ENCODE measurements at regions not wholly inside any gene's neighbourhood (a gene's known extent, or its start where the extent isn't known, plus 50 kb on each side); places are given as distances from the start of the nearest gene placed in this dataset.
"Not testable (repeated sequence)": the region's sequence is repeated elsewhere in the genome, so short reads cannot be mapped to it uniquely, and the experiment has no call there.

DNA sequence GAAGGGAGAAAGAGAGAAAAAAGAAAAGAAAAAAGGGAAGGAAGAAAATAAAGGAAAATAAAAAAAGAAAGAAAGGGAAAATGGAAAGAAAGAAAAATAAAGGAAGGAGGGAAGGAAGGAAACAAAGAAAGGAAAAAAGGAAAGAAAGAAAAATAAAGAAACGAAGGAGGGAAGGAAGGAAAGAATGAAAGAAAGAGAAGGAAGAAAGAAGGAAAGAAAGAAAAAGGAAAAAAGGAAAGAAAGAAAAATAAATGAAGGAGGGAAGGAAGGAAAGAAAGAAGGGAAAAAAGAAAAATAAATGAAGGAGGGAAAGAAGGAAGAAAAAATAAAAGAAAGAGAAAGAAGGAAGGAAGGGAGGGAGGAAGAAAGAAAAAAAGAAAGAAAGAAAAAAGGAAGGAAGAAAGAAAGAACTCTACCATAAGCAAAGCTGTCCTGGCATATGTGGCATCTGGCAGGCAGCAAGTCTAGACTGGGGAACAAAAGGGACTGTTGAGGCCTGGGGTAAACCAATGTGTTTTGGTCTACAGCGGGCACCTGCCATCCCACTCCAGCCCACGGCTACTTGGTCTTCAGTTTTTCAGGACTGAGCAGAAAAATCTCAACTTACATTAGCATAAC is 86.9 kb downstream of the TFAP2C start:
- no peak overlapping the region for H3K4me3 Mint-ChIP-seq
- H3K4me1 Mint-ChIP-seq, result no peaks in the 10 kb centered on the region
- no peak overlapping the region for H3K27ac Mint-ChIP-seq
- H3K36me3 Mint-ChIP-seq, result no peaks in the 10 kb centered on the region
- DNase-seq, result no peak
- no peaks in the 10 kb centered on the region for H3K9me3 Mint-ChIP-seq
- peaks cover 6% of the 10 kb centered on the region for H3K27me3 Mint-ChIP-seq

DNA sequence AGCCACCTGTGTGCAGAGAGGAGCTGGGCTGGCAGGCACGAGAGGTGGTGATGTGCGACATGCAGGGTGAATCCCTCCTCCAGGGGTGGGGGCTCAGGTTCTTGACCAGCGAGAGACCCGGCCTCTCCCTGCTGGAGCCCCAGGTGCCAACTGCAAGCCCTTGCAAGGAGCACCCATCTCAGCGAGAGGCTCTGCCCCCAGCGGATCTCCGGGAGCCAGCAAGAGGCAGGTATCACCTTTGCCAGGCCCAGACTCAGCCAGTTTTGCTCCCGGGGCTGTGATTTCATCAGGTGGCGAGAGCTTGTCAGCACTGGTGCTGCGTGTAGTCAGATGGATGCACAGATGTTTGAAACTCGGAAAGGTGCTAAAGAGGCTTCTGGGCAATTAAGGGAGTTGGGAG is 87.7 kb downstream of the TFAP2C start:
- Mint-ChIP-seq H3K27me3 (peaks cover under 1% of the 10 kb centered on the region), H3K9me3 (no peaks in the 10 kb centered on the region), H3K36me3 (no peaks in the 10 kb centered on the region), H3K27ac (no peak overlapping the region), H3K4me3 (no peak overlapping the region), H3K4me1 (no peaks in the 10 kb centered on the region)
- no peak for DNase-seq

DNA sequence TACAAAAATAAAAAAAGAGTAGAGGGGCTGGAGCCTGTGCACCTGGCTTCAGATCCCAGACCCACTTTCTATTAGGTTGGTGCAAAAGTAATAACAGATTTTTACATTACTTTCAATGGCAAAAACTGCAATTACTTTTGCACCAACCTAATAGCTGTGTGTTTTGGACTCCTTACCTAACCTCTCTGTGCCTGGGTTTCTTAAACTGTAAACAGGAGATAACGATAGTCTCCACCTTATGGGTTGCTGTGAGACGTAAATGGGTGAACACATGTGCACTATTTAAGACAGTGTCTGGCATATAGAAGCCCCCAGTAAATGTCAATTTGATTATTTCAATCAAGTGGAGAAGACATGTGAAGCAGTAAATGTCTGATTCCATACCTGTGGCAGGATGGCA is 89.7 kb downstream of the TFAP2C start:
- no peaks in the 10 kb centered on the region for H3K9me3 Mint-ChIP-seq
- DNase-seq, result no peak
- H3K4me1 Mint-ChIP-seq, result no peaks in the 10 kb centered on the region
- H3K27ac Mint-ChIP-seq, result no peak overlapping the region
- H3K27me3 Mint-ChIP-seq, result no peaks in the 10 kb centered on the region
- no peaks in the 10 kb centered on the region for H3K36me3 Mint-ChIP-seq
- H3K4me3 Mint-ChIP-seq, result no peak overlapping the region

DNA sequence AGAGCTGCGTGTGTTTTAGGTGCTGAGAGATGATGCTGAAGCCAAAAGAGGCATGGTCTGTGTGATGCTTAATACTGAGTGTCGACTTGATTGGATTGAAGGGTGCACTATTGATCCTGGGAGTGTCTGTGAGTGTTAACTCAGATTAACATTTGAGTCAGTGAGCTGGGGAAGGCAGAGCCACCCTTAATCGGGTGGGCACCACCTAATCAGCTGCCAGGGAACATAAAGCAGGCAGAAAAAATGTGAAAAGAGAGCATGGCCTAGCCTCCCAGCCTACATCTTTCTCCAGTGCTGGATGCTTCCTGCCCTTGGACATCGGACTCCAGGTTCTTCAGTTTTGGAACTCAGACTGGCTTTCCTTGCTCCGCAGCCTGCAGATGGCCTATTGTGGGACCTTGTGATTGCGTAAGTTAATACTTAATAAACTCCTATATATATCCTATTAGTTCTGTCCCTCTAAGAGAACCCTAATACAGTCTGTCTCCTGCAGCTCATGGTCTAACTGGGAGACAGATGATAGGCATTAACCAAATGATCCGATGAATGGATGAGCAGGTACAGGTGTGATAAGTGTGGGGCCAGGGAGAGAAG is 91.6 kb downstream of the TFAP2C start:
- peaks cover 3% of the 10 kb centered on the region for H3K27me3 Mint-ChIP-seq
- H3K27ac Mint-ChIP-seq, result no peak overlapping the region
- no peaks in the 10 kb centered on the region for H3K9me3 Mint-ChIP-seq
- no peak overlapping the region for H3K4me3 Mint-ChIP-seq
- no peaks in the 10 kb centered on the region for H3K36me3 Mint-ChIP-seq
- DNase-seq, result no peak
- no peaks in the 10 kb centered on the region for H3K4me1 Mint-ChIP-seq

DNA sequence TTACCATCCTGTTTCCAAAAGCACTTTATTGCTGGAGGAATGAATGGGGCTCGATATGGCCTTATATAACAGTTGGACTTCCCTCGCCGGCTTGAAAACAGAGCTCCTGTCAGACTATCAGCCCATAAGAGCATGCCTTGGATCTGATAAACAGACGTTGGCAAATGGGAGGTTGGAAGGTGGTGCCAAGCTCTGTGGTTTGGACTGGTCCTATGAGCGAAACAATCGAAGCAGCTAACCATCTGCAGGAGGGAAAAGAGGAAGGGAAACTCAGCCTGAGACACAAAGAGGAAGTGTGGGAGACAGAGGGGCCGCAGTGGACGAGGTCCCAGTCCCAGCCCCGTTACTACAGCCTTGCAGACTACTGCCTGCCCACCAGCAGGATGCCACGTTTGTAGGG is 92.9 kb downstream of the TFAP2C start:
- no peak for DNase-seq
- H3K27ac Mint-ChIP-seq, result no peak overlapping the region
- H3K4me3 Mint-ChIP-seq, result no peak overlapping the region
- no peaks in the 10 kb centered on the region for H3K4me1 Mint-ChIP-seq
- H3K9me3 Mint-ChIP-seq, result no peaks in the 10 kb centered on the region
- H3K36me3 Mint-ChIP-seq, result no peaks in the 10 kb centered on the region
- peaks cover 3% of the 10 kb centered on the region for H3K27me3 Mint-ChIP-seq

DNA sequence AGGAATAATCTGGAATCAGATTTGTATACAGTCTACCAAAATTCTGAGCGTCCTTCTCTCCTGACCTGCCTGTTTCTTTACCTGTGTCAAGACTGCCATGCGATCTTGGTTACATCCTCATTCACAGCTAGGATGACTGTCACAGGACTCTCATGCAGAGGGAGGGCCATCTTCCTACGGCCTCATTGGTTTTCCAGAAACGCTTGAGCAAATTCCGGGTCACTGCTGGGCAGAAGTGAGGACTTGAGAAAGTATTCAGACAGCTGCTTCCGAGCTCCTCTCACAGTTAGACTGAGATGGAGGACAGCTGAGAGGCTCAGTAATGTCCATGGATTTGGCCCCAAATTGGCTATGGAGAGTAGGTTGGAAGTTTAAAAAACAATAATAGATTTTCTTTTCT is 94.2 kb downstream of the TFAP2C start:
- Mint-ChIP-seq H3K36me3 (no peaks in the 10 kb centered on the region), H3K4me1 (no peaks in the 10 kb centered on the region), H3K27ac (no peak overlapping the region), H3K4me3 (no peak overlapping the region), H3K27me3 (peaks cover 3% of the 10 kb centered on the region), H3K9me3 (no peaks in the 10 kb centered on the region)
- no peak for DNase-seq

DNA sequence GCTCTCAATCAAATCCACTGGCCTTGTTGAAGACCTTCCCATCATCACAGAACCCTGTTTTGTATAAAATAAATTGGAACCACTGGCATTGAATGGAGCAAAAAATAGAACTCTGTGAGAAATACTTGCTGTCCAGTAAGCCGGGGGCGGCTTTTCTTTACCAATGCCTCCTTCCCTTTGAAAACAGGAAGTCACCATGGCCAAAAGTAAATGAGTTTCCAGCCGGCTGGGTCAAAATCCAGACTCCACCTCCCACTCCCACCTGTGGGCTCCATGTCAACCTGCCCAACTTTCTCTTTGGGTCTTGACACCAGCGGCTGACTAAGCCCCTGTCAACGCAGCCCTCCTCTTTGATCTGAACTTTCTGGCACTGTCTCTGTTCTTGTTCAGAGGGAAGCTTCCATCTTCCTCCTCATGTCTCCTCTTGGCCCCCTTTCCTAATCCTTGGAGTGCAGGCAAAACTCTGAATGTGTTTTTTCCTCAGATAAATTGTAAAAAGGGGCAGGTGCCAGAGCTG is 95.2 kb downstream of the TFAP2C start:
- Mint-ChIP-seq H3K9me3 (no peaks in the 10 kb centered on the region), H3K36me3 (no peaks in the 10 kb centered on the region)

DNA sequence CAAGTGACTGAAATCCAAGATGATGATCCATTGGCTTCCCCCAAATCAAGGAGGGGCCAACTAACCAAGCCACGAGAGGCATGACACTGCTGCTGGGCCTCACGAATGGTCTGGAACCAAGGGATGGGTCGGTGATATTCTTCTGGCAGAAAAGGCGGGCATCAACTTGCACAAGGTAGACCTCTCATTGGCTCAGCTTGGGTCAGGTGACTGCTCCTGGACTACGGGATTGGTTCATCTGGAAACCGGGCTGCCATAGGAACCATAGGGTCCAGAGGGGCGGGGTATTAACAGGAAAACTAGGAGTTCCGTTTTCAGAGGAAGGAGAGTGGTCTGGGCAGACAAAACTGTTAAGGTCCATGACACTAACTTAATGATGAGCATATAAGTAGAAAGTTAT is 100.9 kb downstream of the TFAP2C start:
- no peaks in the 10 kb centered on the region for H3K9me3 Mint-ChIP-seq
- no peak overlapping the region for H3K27ac Mint-ChIP-seq

More for the DNA sequence above, 95.2 kb downstream of the TFAP2C start:
- Mint-ChIP-seq H3K27ac (no peak overlapping the region), H3K4me3 (no peak overlapping the region), H3K4me1 (no peaks in the 10 kb centered on the region), H3K27me3 (peaks cover 3% of the 10 kb centered on the region)
- DNase-seq, result no peak

DNA sequence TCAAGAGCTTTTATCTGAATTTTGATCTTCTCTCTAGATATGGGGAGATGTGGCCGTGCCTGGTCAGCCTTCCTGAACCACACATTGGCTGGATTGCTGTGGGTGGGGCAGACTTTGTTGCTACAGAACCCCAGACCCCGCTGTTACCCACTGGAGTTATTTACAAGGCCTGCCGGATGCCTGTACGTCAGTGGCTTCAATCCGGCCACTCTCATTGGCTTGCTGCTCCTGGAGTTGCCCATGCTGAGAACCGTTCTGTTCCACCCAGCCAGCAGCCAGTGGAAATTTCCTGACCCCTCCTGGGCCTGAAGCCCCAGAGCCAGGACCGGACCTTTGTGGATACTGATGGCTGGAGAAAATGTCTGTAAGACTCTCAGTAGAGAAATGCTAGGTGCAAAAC is 101.9 kb downstream of the TFAP2C start:
- Mint-ChIP-seq H3K4me1 (no peaks in the 10 kb centered on the region), H3K27me3 (peaks cover 19% of the 10 kb centered on the region), H3K4me3 (no peak overlapping the region), H3K9me3 (no peaks in the 10 kb centered on the region), H3K36me3 (no peaks in the 10 kb centered on the region), H3K27ac (no peak overlapping the region)
- no peak for DNase-seq

More for the DNA sequence above, 100.9 kb downstream of the TFAP2C start:
- no peak overlapping the region for H3K4me3 Mint-ChIP-seq
- no peaks in the 10 kb centered on the region for H3K4me1 Mint-ChIP-seq
- peaks cover 12% of the 10 kb centered on the region for H3K27me3 Mint-ChIP-seq
- H3K36me3 Mint-ChIP-seq, result no peaks in the 10 kb centered on the region
- no peak for DNase-seq

DNA sequence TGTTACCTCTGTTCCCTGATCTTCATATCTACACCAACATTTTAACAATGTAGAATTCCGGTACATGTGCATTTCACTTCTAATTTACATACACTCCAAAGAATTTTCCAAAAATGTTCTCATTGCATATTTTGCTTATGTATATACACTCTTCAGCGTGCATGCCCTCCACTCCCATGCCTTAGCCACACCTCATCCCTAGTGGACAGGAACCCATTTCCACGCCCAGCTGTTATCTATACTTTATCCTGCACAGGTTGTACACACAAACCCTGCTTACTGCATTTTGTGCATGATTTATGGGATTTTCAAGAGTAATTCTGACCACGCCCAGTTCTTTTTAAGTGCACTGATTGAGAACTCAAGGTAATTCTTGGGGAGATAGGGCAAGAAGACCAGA is 102.4 kb downstream of the TFAP2C start:
- Mint-ChIP-seq H3K4me3 (no peak overlapping the region), H3K4me1 (no peaks in the 10 kb centered on the region), H3K9me3 (no peaks in the 10 kb centered on the region), H3K27ac (no peak overlapping the region), H3K36me3 (no peaks in the 10 kb centered on the region), H3K27me3 (peaks cover 24% of the 10 kb centered on the region)
- no peak for DNase-seq

DNA sequence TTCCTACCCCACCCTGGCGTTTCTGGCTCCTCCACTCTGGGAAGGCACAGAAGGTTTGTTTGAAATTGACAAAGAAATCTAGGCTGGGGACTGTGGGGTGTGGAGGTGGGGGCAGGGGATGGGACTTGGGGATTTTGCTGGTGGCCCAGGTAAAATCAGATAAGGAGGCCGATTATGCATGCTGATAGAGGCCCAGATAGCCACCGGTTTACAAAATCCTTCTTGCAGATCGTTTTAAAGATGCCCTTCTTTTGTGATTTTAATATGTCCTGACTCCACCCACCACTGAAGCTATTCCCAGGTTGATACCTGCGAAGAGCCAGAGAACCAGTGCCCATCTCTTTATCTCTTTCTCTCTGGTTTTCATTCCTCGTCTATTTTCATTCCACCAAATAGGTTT is 104.9 kb downstream of the TFAP2C start:
- DNase-seq, result no peak
- H3K4me1 Mint-ChIP-seq, result no peaks in the 10 kb centered on the region
- H3K27ac Mint-ChIP-seq, result no peak overlapping the region
- peaks cover 33% of the 10 kb centered on the region for H3K27me3 Mint-ChIP-seq
- no peaks in the 10 kb centered on the region for H3K36me3 Mint-ChIP-seq
- no peak overlapping the region for H3K4me3 Mint-ChIP-seq
- H3K9me3 Mint-ChIP-seq, result no peaks in the 10 kb centered on the region

DNA sequence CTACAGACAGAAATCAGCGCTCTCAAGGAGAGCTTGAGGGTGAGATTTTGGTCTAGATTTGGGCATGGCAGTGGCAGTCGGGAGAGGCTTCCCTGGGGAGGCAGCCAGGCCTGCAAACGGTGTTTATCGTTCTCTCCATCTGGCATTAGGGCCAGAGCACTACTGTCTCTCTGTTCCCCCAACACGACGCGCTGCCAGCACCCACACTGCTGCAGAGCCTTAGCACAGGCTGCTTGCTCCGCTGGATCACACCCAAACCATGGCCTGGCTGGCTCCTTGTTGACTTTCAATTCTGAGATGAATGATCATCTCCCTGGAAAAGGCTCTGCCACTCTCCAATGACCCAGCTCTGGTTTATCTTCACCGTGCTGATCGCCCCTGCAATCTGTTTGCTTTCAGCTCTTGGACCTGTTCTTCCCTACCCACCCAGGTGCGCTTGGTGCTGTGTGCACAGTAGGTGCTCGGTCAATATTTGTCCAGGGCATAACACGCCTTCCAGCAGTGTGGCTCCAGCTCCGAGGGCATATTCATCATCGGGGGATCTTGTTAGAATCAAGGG is 106.1 kb downstream of the TFAP2C start:
- Mint-ChIP-seq H3K27me3 (peaks cover 33% of the 10 kb centered on the region), H3K9me3 (no peaks in the 10 kb centered on the region), H3K4me1 (no peaks in the 10 kb centered on the region), H3K36me3 (no peaks in the 10 kb centered on the region), H3K27ac (no peak overlapping the region), H3K4me3 (no peak overlapping the region)
- no peak for DNase-seq

DNA sequence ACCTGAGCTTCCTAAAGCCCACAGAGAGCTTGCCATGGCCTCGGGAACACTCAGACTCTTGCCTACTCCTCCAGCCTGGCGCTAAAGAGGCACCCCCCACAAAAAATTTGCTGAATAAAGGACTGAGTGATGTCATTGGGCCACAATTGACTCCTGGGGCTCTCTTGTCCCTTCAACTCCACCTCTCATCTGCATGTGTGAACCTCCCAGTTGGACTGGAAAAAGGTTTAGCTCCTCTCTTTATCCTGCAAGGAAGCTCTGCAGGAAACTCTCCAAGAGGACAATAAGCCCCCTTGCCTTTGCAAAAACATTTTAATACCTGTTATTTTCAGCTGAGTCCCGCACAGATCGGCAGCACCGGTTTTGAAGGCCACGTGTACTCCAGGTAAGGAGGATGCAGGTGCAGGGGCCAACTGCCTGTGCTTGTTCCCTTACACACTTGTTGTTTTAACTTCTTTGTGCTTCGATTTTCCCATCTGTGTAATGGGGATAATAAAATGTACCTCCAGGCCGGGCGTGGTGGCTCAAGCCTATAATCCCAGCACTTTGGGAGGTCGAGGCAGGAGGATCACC is 107.3 kb downstream of the TFAP2C start:
- DNase-seq, result no peak
- Mint-ChIP-seq H3K27me3 (peaks cover 33% of the 10 kb centered on the region), H3K36me3 (no peaks in the 10 kb centered on the region), H3K4me1 (no peaks in the 10 kb centered on the region), H3K27ac (no peak overlapping the region), H3K4me3 (no peak overlapping the region), H3K9me3 (no peaks in the 10 kb centered on the region)

DNA sequence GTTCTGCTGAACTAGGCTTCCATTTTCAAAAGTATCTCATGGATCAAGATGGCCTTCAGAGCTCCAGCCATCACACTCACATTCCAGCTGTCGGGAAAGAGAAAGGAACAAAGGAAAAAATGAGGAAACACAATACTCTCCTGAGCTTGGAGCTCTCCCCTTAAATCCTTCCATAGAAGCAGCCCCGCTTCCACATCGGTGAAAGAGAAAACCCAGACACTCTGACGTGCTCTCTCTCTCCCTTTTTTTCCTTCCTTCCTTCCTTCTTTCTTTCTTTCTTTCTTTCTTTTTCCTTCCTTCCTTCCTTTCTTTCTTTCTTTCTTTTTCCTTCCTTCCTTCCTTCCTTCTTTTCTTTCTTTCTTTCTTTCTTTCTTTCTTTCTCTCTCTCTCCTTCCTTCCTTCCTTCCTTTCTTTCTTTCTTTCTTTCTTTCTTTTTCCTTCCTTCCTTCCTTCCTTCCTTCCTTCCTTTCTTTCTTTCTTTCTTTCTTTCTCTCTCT is 115.3 kb downstream of the TFAP2C start:
- H3K4me3 Mint-ChIP-seq, H3K9me3 Mint-ChIP-seq, H3K27ac Mint-ChIP-seq, H3K4me1 Mint-ChIP-seq, DNase-seq, H3K36me3 Mint-ChIP-seq: not testable (repeated sequence)
- H3K27me3 Mint-ChIP-seq, result peaks cover 18% of the 10 kb centered on the region

DNA sequence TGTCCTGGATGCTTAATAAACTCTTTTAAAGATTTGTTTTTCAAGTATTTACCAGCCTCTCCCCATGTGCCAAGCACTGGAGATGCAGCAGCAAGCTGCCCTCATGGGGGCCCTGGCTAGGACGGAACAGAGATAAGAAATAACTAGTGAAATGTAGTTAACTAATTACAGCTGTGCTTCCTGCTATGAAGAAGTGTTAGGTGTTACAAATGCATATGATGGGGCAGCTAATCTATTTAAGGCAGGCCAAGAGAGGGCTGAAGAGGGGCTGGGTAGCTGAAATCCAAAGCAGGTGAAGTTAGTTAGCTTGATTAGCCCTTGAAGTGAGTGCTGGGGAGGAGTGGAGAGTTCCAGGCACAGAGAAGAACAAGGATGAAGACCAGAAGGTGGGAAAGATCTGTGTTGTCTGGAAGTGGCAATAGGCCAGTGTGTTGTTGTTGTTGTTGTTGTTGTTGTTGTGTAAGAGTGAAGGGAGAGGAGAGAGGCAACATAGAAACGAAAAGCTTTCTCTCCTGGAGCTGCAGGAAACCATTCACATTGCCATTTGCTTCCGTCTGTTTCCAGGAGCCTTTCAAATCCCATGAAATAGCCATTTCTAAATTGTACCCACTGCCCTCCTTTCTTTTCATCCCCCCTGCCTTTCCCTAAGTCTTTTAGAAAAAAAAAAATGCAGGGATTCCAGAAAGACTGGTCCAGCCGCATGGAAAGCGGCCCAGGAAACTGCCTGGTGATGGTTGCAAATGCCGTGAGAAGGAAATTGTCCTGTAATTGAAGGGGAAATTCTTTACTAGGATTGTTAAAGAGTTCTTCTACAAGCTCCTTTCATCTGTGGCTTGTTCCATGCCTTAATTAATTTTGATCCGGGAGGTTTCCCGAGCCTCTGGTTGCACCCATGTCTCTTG is 119.6 kb downstream of the TFAP2C start:
- DNase-seq, result no peak
- peaks cover 30% of the 10 kb centered on the region for H3K27me3 Mint-ChIP-seq
- no peaks in the 10 kb centered on the region for H3K4me1 Mint-ChIP-seq
- no peak overlapping the region for H3K27ac Mint-ChIP-seq
- H3K36me3 Mint-ChIP-seq, result no peaks in the 10 kb centered on the region
- no peaks in the 10 kb centered on the region for H3K9me3 Mint-ChIP-seq
- no peak overlapping the region for H3K4me3 Mint-ChIP-seq
